ENCODE measurements at regions not wholly inside any gene's neighbourhood (a gene's known extent, or its start where the extent isn't known, plus 50 kb on each side); places are given as distances from the start of the nearest gene placed in this dataset.

- Histone ChIP-seq H4K20me1 (ENCODE audit: insufficient read depth) (no peaks in the 10 kb centered on the region), H3K4me3 (ENCODE audit: low read depth in 2 of 2, low read length in 1 of 2) (no peak overlapping the region), H3K27ac (ENCODE audit: low read depth in 2 of 2, low read length in 1 of 2) (no peak overlapping the region), H3K9me2 (no peaks in the 10 kb centered on the region), H3K79me2 (ENCODE audit: insufficient read depth) (no peaks in the 10 kb centered on the region), H3K9me3 (no peaks in the 10 kb centered on the region), H3K4me2 (no peak overlapping the region), H3K9ac (no peak overlapping the region), H2AFZ (ENCODE audit: low read depth) (no peak overlapping the region), H3K4me1 (ENCODE audit: control insufficient read depth in 1 of 2, insufficient read depth in 2 of 2, low read depth in 1 of 2, low read length in 1 of 2) (no peaks in the 10 kb centered on the region; a peak in 3 of 4 replicates), H3F3A (replicated peaks; ENCODE audit: insufficient read depth) (no peaks in the 10 kb centered on the region), H3K27me3 (ENCODE audit: insufficient read depth) (no peaks in the 10 kb centered on the region), H3K36me3 (replicated peaks in 1 of 2; ENCODE audit: control insufficient read depth in 1 of 2, insufficient read depth in 2 of 2, low read length in 1 of 2) (no peaks in the 10 kb centered on the region)
- ChIA-PET CTCF (no interaction called here), POLR2A (no interaction called here)
- 22% methylated on average over 4 of the region's 4 CpGs for WGBS (ENCODE audit: low lambda C conversion rate)
- TF ChIP-seq RCOR1 (IDR thresholded peaks at IDR 0.05; ENCODE audit: low read length) (no peak), NFIC (IDR thresholded peaks at IDR 0.05; ENCODE audit: borderline replicate concordance) (no peak)
- no peak for DNase-seq
Observed at GRCh38 chr20:11796026-11796425, 121.7 kb upstream of the BTBD3 start.

GRCh38 chr20:11797156-11797555 is 120.5 kb upstream of the BTBD3 start:
- no peaks in the 10 kb centered on the region for H3K27me3 ChIP-seq (ENCODE audit: insufficient read depth)
- no peaks in the 10 kb centered on the region for H3K9me3 ChIP-seq
- no peak overlapping the region for H3K4me2 ChIP-seq
- no peak overlapping the region for H2AFZ ChIP-seq (ENCODE audit: low read depth)
- CTCF ChIA-PET, result no interaction called here
- no peaks in the 10 kb centered on the region for H3K9me2 ChIP-seq
- H3F3A ChIP-seq (replicated peaks; ENCODE audit: insufficient read depth), result no peaks in the 10 kb centered on the region
- H3K4me1 ChIP-seq (ENCODE audit: control insufficient read depth in 1 of 2, insufficient read depth in 2 of 2, low read depth in 1 of 2, low read length in 1 of 2), result no peaks in the 10 kb centered on the region; a peak in 3 of 4 replicates
- POLR2A ChIA-PET, result no interaction called here
- no peak overlapping the region for H3K27ac ChIP-seq (ENCODE audit: low read depth in 2 of 2, low read length in 1 of 2)
- no peak for TF ChIP-seq EP300 (IDR thresholded peaks at IDR 0.05; ENCODE audit: borderline replicate concordance in 1 of 2, low read depth in 1 of 2, low read length in 1 of 2)
- TF ChIP-seq ELF1 (IDR thresholded peaks at IDR 0.05), result no peak
- TF ChIP-seq NRF1 (IDR thresholded peaks at IDR 0.05; ENCODE audit: low read depth, low read length), result no peak
- TF ChIP-seq ZBTB33 (IDR thresholded peaks at IDR 0.05; ENCODE audit: borderline replicate concordance, low read depth), result no peak
- no peak for TF ChIP-seq SIN3A (IDR thresholded peaks at IDR 0.05; ENCODE audit: borderline replicate concordance, low read depth, low read length)
- no peak for TF ChIP-seq FOXM1 (IDR thresholded peaks at IDR 0.05; ENCODE audit: low read depth)
- no peak for TF ChIP-seq SMC3 (IDR thresholded peaks at IDR 0.05; ENCODE audit: low read depth, low read length)
- TF ChIP-seq TEAD4 (IDR thresholded peaks at IDR 0.05; ENCODE audit: borderline replicate concordance, insufficient read depth), result no peak
- no peak for TF ChIP-seq MAX (IDR thresholded peaks at IDR 0.05; ENCODE audit: low read depth)
- no peak for TF ChIP-seq REST (IDR thresholded peaks at IDR 0.05; ENCODE audit: low read depth, low read length)
- TF ChIP-seq TCF12 (IDR thresholded peaks at IDR 0.05), result no peak
- no peaks in the 10 kb centered on the region for H3K36me3 ChIP-seq (replicated peaks in 1 of 2; ENCODE audit: control insufficient read depth in 1 of 2, insufficient read depth in 2 of 2, low read length in 1 of 2)
- H4K20me1 ChIP-seq (ENCODE audit: insufficient read depth), result no peaks in the 10 kb centered on the region
- no peak overlapping the region for H3K4me3 ChIP-seq (ENCODE audit: low read depth in 2 of 2, low read length in 1 of 2)
- no peak for DNase-seq
- H3K9ac ChIP-seq, result no peak overlapping the region
- H3K79me2 ChIP-seq (ENCODE audit: insufficient read depth), result no peaks in the 10 kb centered on the region
